ENCODE measurements at regions not wholly inside any gene's neighbourhood (a gene's known extent, or its start where the extent isn't known, plus 50 kb on each side); places are given as distances from the start of the nearest gene placed in this dataset.

DNA sequence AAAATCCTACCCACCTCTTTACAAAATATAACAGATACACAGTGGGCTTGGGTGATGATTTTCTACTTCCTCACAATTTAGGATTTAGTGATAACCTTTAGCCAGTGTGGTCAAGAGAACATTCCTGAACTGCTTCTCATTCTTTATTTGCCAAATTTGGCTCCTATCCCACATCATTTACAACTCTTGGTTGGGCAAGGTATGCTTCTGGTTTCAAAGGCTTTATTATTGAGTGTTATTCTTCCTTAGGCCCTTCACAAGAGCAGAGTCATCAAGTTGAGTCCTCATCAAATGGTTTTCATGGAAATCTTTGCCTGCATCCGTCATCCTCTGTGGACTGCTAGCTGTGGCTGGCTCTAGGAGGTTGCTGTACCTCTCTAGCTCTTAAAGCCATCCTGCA lies 472.0 kb upstream of the ETAA1 start:
- no peak for TF ChIP-seq CTCF (IDR thresholded peaks at IDR 0.05)
- no peak for DNase-seq (ENCODE audit: extremely low spot score, unreplicated experiment)
- Mint-ChIP-seq H3K4me1 (ENCODE audit: unreplicated experiment) (no peaks in the 10 kb centered on the region), H3K27me3 (ENCODE audit: unreplicated experiment) (no peaks in the 10 kb centered on the region), H3K9me3 (ENCODE audit: unreplicated experiment) (no peaks in the 10 kb centered on the region), H3K36me3 (ENCODE audit: unreplicated experiment) (no peaks in the 10 kb centered on the region), H3K4me3 (ENCODE audit: unreplicated experiment) (no peak overlapping the region), H3K27ac (ENCODE audit: unreplicated experiment) (no peak overlapping the region)

GRCh38 chr2:66926594-66927112 lies 470.5 kb upstream of the ETAA1 start:
- no peak overlapping the region for H3K27ac Mint-ChIP-seq (ENCODE audit: unreplicated experiment)

GRCh38 chr2:66929632-66930338 lies 467.3 kb upstream of the ETAA1 start:
- Mint-ChIP-seq H3K4me1 (ENCODE audit: unreplicated experiment) (no peaks in the 10 kb centered on the region), H3K27ac (ENCODE audit: unreplicated experiment) (no peak overlapping the region), H3K4me3 (ENCODE audit: unreplicated experiment) (no peak overlapping the region), H3K36me3 (ENCODE audit: unreplicated experiment) (no peaks in the 10 kb centered on the region), H3K27me3 (ENCODE audit: unreplicated experiment) (peaks cover 19% of the 10 kb centered on the region), H3K9me3 (ENCODE audit: unreplicated experiment) (no peaks in the 10 kb centered on the region)
- TF ChIP-seq CTCF (IDR thresholded peaks at IDR 0.05): no peak
- no peak for DNase-seq (ENCODE audit: extremely low spot score, unreplicated experiment)

More at GRCh38 chr2:66926594-66927112, 470.5 kb upstream of the ETAA1 start:
- no peaks in the 10 kb centered on the region for H3K36me3 Mint-ChIP-seq (ENCODE audit: unreplicated experiment)
- no peaks in the 10 kb centered on the region for H3K9me3 Mint-ChIP-seq (ENCODE audit: unreplicated experiment)
- DNase-seq (ENCODE audit: extremely low spot score, unreplicated experiment): no peak
- no peak for TF ChIP-seq CTCF (IDR thresholded peaks at IDR 0.05)
- no peaks in the 10 kb centered on the region for H3K4me1 Mint-ChIP-seq (ENCODE audit: unreplicated experiment)
- H3K4me3 Mint-ChIP-seq (ENCODE audit: unreplicated experiment): no peak overlapping the region
- H3K27me3 Mint-ChIP-seq (ENCODE audit: unreplicated experiment): peaks cover 7% of the 10 kb centered on the region

DNA sequence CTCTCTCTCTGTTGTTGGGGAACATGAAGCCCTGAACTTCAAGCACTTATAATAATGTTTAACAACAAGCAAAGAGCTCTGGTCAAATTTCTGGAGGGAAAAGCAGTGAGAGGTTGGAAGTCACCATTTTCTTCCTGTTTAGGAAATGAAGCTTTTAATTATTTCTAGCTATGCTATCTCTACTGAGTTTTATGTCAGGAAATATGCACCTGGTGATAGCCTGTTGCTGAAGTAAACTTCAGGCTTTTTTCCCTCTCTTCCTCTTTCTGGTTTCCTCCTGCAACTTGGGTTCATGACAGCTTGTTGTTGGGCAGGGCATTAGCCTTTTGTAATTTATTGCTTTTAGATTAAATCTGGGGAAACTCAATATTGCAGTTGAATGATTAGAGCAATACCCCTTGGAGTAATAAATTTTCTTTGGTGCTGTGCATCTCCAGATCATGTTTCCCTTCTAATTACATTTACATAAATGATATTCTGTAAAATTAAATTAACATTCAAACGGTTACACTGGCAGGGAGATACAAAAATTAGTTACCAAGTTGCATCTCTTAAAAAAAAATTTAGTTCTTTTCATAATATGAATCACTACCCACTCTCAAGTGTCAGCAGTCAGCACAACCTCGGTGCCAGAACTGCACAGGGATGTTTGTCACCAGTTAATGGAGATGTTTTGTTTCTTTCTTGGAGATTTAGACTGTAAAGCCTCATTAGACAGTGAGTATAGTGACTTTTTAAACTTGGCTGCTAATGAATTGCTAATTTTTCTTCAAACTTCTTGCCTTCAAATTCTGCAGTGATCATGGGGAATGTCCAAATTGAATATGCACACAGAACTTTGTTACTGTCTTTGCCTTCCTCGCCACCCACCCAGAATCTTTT lies 466.6 kb upstream of the ETAA1 start:
- Mint-ChIP-seq H3K27me3 (ENCODE audit: unreplicated experiment) (peaks cover 21% of the 10 kb centered on the region), H3K4me3 (ENCODE audit: unreplicated experiment) (no peak overlapping the region), H3K27ac (ENCODE audit: unreplicated experiment) (no peak overlapping the region), H3K9me3 (ENCODE audit: unreplicated experiment) (no peaks in the 10 kb centered on the region), H3K36me3 (ENCODE audit: unreplicated experiment) (no peaks in the 10 kb centered on the region), H3K4me1 (ENCODE audit: unreplicated experiment) (no peaks in the 10 kb centered on the region)
- DNase-seq (ENCODE audit: extremely low spot score, unreplicated experiment): no peak
- TF ChIP-seq CTCF (IDR thresholded peaks at IDR 0.05): no peak

GRCh38 chr2:66938471-66938967 lies 458.6 kb upstream of the ETAA1 start:
- DNase-seq (ENCODE audit: extremely low spot score, unreplicated experiment): no peak
- Mint-ChIP-seq H3K4me3 (ENCODE audit: unreplicated experiment) (no peak overlapping the region), H3K27me3 (ENCODE audit: unreplicated experiment) (peaks cover 20% of the 10 kb centered on the region), H3K9me3 (ENCODE audit: unreplicated experiment) (no peaks in the 10 kb centered on the region), H3K27ac (ENCODE audit: unreplicated experiment) (no peak overlapping the region), H3K4me1 (ENCODE audit: unreplicated experiment) (no peaks in the 10 kb centered on the region), H3K36me3 (ENCODE audit: unreplicated experiment) (no peaks in the 10 kb centered on the region)
- no peak for TF ChIP-seq CTCF (IDR thresholded peaks at IDR 0.05)
